ENCODE measurements at regions not wholly inside any gene's neighbourhood (a gene's known extent, or its start where the extent isn't known, plus 50 kb on each side); places are given as distances from the start of the nearest gene placed in this dataset.

DNA sequence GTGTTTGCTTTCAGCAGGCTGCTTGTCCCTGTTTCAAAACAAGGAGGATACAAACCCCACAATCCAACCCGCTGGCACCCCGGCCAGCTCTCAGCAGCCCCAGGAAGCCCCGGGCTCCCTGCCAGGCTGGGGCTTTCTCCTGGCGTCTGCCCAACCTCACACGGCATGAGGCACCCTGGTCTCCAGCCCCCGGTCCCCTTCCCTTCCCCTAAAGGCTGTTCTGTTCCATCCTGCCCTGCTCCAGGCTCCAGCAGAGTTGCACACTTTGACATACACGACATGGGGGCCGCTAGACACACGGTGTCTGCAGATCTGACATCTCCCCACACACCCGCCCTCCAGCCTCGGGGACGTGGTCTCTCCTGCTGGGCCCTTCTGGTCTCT is 107.7 kb upstream of the ADRA2C start:
- no peak overlapping the region for H3K4me3 ChIP-seq (ENCODE audit: insufficient read depth, low read depth, low read length)
- H3K27me3 ChIP-seq (ENCODE audit: control insufficient read depth, insufficient read depth, low read length): no peaks in the 10 kb centered on the region
- no peaks in the 10 kb centered on the region for H3K36me3 ChIP-seq (replicated peaks; ENCODE audit: control insufficient read depth, insufficient read depth, low read length)
- DNase-seq: no peak

DNA sequence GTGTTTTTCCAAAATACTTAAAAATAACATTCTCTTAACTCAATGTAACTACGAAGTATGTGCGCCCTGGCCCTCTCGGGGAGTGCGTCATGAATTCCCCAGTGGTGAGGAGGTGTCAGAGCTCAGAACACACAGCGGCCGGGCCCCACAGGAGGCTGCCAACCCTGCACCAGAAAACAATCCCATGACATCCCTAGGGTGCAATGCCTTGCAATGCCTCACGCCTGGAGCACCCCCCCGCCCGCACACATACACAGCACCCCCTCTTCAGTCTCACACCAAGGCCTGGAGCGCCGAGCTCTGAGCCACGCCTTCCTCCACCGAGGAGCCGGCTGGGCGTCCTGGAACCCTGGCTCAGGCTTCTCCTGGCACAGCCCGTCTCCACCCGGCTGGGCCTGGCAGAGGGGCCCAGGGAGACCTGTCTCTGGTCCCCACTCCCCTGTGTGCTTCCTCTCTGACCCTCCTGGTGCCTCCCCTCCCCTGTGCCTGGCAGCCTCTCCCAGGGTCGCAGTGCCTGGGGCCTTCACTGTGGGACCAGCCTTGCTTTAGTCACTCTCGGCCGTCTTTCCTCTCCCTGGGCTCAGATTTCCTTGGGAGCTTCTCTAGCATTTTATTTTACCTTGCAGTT is 108.2 kb upstream of the ADRA2C start:
- H3K4me3 ChIP-seq (ENCODE audit: insufficient read depth, low read depth, low read length): no peak overlapping the region
- H3K27me3 ChIP-seq (ENCODE audit: control insufficient read depth, insufficient read depth, low read length): no peaks in the 10 kb centered on the region
- DNase-seq: no peak
- no peaks in the 10 kb centered on the region for H3K36me3 ChIP-seq (replicated peaks; ENCODE audit: control insufficient read depth, insufficient read depth, low read length)

DNA sequence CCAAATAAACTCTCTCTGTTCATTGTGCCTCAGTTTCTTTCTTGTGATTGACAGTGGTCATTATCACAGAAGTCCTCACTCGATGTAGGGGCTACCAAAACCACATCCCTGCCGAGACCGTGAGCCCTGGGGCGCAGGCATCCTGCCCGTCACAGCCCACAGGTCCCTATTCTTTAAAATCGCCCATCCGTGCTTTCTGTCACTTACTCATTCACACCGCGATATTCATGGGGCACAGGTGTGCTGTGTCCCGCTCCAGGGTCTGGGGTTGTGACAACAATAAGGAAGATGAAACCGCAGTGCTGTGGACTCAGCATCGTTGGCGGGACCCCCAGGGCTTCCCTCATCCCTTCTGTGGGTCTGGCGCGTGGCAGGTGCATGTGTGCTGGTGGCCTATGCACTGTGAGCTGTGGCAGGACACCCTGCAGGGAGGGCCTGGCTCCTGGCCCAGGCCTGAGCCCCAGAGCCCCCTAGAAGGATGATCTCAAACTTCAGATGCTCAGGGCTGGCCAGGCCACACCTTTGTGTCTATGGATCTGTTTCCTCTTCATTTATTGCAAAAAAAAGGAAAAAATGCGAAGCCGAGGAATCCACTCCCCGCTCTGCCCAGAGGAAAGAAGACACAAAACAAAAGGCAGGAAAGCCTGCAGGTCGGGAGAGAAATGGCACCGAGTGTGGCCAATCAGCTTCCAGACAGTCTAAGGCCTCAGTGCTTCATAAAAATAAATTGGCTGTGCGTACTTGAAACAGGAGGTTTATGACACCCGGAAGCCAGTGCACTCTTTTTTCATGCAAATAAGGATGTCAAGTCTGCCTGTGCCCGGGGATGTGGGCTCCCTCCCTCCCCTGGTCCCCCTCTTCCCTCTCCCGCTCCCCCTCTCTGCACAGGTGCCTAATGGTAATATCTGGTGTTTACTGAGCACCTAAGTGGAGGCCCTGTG is 109.5 kb upstream of the ADRA2C start:
- no peaks in the 10 kb centered on the region for H3K36me3 ChIP-seq (replicated peaks; ENCODE audit: control insufficient read depth, insufficient read depth, low read length)

DNA sequence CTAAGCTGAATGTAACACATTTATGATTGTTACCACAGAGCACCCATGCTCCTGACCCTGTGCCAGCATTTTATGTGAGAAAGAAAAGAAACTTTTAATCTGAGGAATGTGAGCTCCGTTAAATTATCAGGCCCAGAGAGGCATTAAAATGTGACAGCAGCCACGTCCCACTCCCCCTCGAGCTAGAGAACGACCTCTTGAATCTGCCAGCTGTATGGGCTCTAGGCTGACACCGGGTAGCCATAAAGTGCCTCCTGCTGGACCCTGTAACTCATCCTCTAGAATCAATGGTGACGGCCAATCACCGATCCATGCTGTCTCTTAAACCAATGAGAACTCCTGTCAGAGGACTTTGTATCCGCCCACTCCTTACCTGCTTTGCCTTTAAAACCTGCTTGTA is 110.2 kb upstream of the ADRA2C start:
- no peaks in the 10 kb centered on the region for H3K27me3 ChIP-seq (ENCODE audit: control insufficient read depth, insufficient read depth, low read length)
- no peaks in the 10 kb centered on the region for H3K36me3 ChIP-seq (replicated peaks; ENCODE audit: control insufficient read depth, insufficient read depth, low read length)
- peak; percentile 93 for DNase-seq
- H3K4me3 ChIP-seq (ENCODE audit: insufficient read depth, low read depth, low read length): no peak overlapping the region

More for the DNA sequence above, 109.5 kb upstream of the ADRA2C start:
- Histone ChIP-seq H3K4me3 (ENCODE audit: insufficient read depth, low read depth, low read length) (no peak overlapping the region), H3K27me3 (ENCODE audit: control insufficient read depth, insufficient read depth, low read length) (no peaks in the 10 kb centered on the region)
- DNase-seq: peak; percentile 72

DNA sequence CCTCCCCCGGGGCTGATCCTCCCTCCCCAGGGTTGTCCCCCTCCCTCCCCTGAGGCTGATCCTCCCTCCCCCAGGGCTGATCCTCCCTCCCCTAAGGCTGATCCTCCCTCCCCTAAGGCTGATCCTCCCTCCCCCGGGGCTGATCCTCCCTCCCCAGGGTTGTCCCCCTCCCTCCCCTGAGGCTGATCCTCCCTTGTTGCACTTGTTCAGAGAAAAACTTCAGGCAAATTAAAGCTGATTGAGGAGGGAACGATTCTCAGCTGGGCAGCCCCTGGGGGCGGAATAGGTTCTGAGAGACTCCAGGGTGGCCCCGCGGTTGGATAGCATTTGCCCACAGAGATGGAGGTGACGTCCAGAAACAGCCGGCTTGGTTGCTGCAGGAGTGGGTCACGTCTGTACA is 110.7 kb upstream of the ADRA2C start:
- DNase-seq: no peak
- Histone ChIP-seq H3K4me3 (ENCODE audit: insufficient read depth, low read depth, low read length) (no peak overlapping the region), H3K27me3 (ENCODE audit: control insufficient read depth, insufficient read depth, low read length) (no peaks in the 10 kb centered on the region), H3K36me3 (replicated peaks; ENCODE audit: control insufficient read depth, insufficient read depth, low read length) (no peaks in the 10 kb centered on the region)

DNA sequence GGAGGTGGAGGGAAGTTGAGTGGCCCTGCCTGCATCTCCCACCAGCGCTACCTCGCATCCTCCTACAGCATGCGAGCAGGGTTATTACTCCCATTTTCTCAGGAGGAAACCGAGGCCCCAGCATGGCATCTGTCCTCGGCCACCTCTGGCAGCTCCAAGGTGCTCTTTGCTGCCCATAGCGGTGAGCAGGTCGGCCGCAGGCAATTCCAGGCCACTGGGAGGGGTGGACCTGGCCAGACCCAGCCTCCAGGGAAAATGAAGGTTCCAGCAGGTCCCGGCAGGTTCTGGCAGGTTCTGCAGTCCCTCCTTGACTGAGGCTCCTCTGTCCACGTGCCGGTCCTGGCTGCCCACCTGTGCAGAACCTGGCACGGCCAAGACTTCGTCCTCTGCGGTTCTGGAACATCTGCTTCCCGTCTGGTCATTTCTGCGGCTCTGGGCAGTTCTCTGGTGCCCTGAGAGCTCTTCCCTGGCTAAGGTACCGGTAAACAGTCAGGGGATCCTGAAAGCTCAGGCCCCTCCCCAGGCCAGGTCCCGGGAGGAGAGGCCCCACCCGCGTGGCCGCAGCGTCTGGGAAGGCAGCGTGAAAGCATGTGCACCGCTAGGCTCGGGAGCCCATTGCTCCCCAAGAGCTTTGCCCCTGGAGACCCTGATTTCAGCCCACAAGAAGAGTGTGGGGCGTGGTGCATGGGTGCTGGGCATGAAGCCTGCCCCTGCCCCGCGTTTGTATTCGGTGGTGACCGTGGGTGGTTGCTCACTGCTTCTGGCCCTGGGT is 112.0 kb upstream of the ADRA2C start:
- Histone ChIP-seq H3K36me3 (replicated peaks; ENCODE audit: control insufficient read depth, insufficient read depth, low read length) (no peaks in the 10 kb centered on the region), H3K4me3 (ENCODE audit: insufficient read depth, low read depth, low read length) (no peak overlapping the region), H3K27me3 (ENCODE audit: control insufficient read depth, insufficient read depth, low read length) (no peaks in the 10 kb centered on the region)
- no peak for DNase-seq

DNA sequence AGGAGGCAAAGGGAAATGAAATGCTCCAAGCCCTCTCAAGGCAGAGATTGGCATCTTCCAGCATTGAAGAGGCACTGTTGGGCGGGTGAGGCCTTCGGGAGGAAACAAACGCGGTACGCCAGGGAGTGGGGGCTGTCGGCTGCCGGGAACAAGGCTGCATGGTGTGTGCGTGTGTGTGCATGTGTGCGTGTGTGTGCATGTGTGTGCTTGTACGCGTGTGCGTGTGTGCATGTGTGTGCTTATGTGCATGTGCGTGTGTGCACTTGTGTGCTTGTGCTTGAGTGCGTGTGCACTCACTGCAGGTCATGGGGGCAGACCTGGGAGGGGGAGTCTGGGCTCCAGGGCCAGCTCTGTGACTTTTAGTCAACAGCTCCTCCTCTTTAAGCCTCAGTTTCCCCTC is 113.6 kb upstream of the ADRA2C start:
- no peak overlapping the region for H3K4me3 ChIP-seq (ENCODE audit: insufficient read depth, low read depth, low read length)
- H3K27me3 ChIP-seq (ENCODE audit: control insufficient read depth, insufficient read depth, low read length): no peaks in the 10 kb centered on the region
- no peaks in the 10 kb centered on the region for H3K36me3 ChIP-seq (replicated peaks; ENCODE audit: control insufficient read depth, insufficient read depth, low read length)
- DNase-seq: no peak

DNA sequence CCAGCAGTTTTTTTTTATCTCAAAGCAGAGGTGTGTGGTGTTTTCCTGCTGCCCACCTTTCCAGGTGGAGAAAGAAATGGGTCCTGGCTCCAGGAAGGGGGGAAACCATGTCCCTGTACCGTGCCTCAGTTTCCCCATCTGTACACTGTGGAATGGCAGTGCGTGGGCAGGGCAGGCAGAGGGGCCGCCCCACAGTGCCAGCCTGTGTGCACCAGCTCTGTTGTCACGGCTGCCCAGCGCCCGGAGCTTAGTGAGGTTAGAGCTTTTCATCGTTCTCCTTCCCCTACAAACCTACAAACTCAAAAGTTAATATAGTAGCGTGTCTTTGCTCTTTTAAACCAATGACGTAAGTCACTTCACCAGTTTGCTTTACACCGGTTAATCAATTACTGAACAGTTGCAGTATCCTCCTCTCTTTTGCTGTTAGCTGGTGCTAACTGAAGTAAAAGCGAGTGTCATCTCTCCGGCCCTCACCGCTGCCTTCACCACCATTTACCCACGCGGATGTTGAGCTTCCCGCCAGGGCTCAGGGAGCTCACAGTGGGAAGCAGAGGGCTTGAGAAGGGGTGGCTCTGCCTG is 114.8 kb upstream of the ADRA2C start:
- no peak for DNase-seq
- Histone ChIP-seq H3K4me3 (ENCODE audit: insufficient read depth, low read depth, low read length) (no peak overlapping the region), H3K36me3 (replicated peaks; ENCODE audit: control insufficient read depth, insufficient read depth, low read length) (no peaks in the 10 kb centered on the region), H3K27me3 (ENCODE audit: control insufficient read depth, insufficient read depth, low read length) (no peaks in the 10 kb centered on the region)

DNA sequence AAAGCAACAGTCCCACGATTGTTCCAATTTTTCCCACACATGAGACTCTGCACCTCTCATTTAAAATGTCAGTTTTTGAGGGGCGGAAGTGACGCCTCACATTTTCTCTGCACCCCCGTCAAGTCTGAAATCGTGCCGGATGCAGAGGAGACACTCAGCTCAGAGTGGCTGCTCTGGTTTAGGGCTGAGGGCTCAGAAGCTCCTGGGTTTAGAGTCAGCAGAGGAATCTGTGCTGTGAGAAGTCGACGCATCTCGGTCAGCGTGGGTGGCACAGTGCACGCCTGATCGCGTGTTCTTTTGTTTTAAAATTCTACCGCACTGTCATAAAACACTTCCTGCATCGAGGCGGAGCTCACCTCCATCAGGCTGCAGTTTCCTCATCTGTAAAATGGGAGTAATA is 116.7 kb upstream of the ADRA2C start:
- H3K4me3 ChIP-seq (ENCODE audit: insufficient read depth, low read depth, low read length): no peak overlapping the region
- DNase-seq: no peak
- H3K36me3 ChIP-seq (replicated peaks; ENCODE audit: control insufficient read depth, insufficient read depth, low read length): no peaks in the 10 kb centered on the region
- H3K27me3 ChIP-seq (ENCODE audit: control insufficient read depth, insufficient read depth, low read length): no peaks in the 10 kb centered on the region

DNA sequence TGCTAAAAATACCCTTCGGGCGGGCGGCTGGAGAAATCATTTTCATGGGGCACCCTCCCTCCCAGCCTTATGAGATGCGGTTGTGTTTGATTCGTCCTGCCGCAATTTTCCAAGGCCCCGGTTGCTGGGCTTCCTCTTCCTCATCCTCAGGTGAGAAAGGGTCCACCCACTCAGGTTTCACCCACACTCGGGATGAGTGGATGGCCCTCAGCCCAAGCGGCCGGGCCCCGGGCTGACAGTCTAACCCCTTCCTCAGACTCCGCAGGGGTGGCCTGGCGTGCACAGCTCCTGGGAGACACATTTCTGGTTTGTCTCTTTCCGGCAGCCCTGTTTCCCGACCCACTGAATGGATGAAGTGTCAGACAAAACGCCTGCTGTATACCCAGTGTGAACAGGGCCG is 116.5 kb upstream of the LRPAP1 start:
- DNase-seq: no peak
- Histone ChIP-seq H3K36me3 (replicated peaks; ENCODE audit: control insufficient read depth, insufficient read depth, low read length) (no peaks in the 10 kb centered on the region), H3K4me3 (ENCODE audit: insufficient read depth, low read depth, low read length) (no peak overlapping the region)

DNA sequence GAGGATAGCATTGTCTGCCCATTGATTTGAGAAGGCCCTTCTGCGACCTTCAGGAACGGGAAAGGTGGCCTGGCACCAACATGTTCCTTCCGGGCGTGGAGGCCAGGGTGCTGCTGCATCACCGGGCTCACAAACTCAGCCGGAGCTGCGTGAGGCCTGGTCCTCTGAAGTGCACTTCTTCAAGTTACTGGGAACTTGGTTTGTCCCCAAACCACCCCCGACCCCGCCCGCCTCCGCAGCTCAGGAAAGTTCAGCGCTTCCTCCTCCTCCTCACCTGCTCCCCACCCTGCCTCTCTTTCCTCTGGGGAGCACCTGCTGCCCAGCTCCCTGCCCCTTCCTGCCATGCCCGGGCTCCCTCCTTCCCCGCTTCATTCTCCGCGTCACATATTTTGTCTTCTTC is 116.0 kb upstream of the LRPAP1 start:
- Histone ChIP-seq H3K4me3 (ENCODE audit: insufficient read depth, low read depth, low read length) (no peak overlapping the region), H3K27me3 (ENCODE audit: control insufficient read depth, insufficient read depth, low read length) (no peaks in the 10 kb centered on the region), H3K36me3 (replicated peaks; ENCODE audit: control insufficient read depth, insufficient read depth, low read length) (no peaks in the 10 kb centered on the region)
- no peak for DNase-seq

More for the DNA sequence above, 116.5 kb upstream of the LRPAP1 start:
- H3K27me3 ChIP-seq (ENCODE audit: control insufficient read depth, insufficient read depth, low read length): no peaks in the 10 kb centered on the region

DNA sequence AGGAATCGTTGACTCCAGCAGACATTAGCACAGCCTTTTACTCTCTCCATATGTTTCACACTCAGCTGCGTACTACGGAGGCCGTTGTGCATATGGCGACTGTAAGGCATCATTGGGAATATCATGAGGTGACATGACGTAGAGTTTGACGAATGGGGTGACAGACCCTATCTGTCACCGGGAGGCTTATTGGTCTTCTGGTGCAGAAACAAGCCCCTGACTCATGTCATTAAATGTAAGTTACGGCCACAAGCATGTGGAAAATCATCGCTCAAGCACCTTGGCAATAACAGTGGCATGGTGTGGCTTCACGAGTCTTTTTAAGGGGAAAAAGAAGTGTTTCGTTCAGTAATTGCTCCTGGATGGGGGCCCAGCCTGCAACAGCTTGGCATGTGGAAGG is 115.2 kb upstream of the LRPAP1 start:
- no peak for DNase-seq
- Histone ChIP-seq H3K4me3 (ENCODE audit: insufficient read depth, low read depth, low read length) (no peak overlapping the region), H3K36me3 (replicated peaks; ENCODE audit: control insufficient read depth, insufficient read depth, low read length) (no peaks in the 10 kb centered on the region), H3K27me3 (ENCODE audit: control insufficient read depth, insufficient read depth, low read length) (no peaks in the 10 kb centered on the region)

DNA sequence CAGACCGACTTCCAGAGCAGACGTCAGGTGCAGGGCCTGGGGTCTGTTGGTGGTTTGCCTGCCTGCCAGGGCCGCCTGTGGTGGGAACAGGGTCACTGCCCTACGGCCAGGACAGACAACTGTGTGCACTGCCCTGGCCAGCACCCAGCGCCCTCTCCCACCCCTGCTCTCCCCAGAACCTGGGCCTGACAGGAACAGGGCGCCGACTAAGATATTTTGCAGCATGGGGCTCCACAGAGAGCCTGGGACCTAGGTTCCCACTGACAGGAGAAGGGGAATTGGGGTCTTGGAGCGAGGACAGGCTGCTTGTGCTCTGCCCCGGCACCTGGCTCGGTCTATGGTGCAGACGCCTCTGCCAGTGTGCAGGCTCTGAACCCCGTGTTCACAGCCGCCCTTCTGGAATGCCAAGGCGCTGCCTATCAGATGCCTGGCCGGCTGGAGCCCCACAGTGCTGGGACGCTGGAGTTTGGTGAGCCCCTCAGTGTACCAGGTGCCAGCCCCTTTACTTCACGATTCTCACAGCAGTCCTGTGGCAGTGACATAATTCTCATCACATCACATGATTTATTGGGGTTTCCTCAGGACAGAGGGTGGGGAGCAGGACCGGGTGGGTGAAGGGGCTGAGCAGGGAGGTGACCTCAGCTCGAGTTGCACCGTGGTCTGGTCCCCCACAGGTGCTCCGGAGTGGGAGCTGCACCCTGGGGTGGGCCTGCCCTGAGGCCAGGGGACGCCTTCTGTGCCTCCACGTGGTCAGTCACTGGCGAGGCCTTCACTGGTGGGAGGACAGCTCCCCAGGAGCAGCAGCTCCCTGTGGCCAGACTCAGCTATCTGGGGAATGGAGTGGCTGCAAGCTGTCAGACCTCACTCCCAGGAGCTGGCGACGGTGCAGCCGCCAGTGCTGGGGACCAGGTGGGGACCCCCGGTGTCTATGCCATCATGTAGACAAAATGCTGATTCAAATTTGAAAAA is 113.8 kb upstream of the LRPAP1 start:
- H3K27me3 ChIP-seq (ENCODE audit: control insufficient read depth, insufficient read depth, low read length): no peaks in the 10 kb centered on the region; the same call in 1 of the 2 replicates
- H3K4me3 ChIP-seq (ENCODE audit: insufficient read depth, low read depth, low read length): no peak overlapping the region
- no peak for DNase-seq
- H3K36me3 ChIP-seq (replicated peaks; ENCODE audit: control insufficient read depth, insufficient read depth, low read length): no peaks in the 10 kb centered on the region
